Stimulated activated CD4-positive, alpha-beta T cell treated with anti-CD3 and anti-CD28 coated beads, Interleukin-15, amount 100 ng/mL, for 24 hours (primary cell): ENCODE measurements at regions not wholly inside any gene's neighbourhood (a gene's known extent, or its start where the extent isn't known, plus 50 kb on each side); places are given as distances from the start of the nearest gene placed in this dataset.
"Not testable (repeated sequence)": the region's sequence is repeated elsewhere in the genome, so short reads cannot be mapped to it uniquely, and the experiment has no call there.

ENCODE experiments used
- DNase-seq: peaks from one replicate; pipeline ENCODE4 v3.0.0-alpha.2; 2020

DNA sequence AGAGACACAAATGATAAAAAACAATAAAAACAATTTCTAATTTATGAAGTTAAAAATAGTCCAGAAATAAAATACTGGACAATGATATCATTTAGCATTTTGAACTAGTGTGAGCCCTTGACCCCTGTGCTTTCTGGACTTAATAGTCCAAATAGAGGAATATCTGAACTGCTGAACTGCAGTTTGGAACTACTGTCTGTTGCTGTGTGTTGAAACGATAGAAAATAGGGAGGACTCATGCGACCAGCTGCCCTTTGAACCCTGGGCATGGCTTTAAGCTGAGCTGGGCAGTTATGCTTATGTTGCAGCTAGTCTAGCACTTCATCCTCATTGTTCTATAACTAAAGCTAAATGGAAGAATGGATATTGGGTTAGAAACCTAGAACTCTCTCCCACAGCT is 99.5 kb downstream of the FMR1NB start:
- no peak for DNase-seq

DNA sequence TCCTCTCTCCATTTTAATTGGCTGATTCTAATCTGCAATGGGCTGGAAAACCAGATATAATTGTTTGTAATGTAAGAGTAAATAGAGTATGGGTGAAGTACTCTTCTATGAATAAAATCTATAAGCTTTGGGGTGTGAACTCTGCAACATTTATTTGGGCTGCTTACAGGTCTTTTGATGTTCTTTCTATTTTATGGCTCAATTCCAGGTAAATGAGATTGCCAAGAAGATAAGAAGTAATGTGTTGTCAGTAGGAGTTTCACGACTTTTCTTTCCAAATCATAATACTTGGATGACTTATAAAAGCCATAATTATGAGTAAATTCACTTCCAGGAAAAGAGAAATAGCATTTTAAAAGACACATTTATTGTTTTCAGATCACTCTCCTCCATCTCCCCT is 103.5 kb downstream of the FMR1NB start:
- no peak for DNase-seq

DNA sequence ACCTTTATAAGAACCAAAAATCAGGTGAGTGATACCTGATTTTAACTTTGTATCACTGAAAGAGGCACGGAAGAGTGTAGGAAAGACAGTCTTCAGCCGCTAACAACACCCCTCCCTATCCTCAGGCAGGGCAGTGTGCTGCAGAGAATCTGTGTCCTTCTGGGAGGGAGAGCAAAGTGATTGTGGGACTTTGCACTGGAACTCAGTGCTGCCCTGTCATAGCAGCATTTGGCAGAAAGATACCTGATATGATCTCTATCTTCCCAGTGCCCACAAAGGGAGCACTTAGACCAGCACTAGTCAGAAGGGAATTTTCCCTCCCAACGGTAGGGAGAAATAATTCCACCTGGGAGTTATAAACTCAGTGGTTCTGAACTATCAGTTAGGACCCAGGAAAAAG is 139.0 kb downstream of the FMR1NB start:
- DNase-seq, result no peak

DNA sequence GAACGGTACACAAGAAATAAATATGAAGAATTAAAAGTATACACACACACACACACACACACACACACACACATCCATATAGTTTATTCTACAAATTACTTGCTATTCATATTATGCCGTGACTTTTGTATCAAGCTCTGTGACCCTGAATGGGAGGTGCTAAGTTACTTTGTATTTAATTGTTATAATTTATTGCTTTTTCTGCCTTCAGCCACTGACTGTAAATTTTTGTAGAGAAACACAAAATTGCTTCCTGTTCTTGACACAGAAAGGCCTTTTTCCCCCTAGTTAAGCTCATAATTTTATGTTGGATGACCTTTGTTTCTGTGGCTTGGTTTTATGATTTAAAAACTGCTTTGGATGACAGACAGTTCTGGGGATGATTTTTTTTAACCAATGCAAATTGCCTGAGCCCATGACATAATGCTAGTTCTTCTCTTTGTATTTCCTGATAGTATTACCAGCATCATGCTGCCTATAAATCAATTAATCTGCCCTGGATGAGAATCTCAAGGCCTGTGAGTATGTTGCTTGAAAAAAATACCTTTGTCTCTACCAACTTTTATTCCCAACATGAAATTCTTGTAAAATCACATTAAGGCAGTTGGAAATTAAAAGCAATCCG is 140.0 kb downstream of the FMR1NB start:
- DNase-seq, result no peak

DNA sequence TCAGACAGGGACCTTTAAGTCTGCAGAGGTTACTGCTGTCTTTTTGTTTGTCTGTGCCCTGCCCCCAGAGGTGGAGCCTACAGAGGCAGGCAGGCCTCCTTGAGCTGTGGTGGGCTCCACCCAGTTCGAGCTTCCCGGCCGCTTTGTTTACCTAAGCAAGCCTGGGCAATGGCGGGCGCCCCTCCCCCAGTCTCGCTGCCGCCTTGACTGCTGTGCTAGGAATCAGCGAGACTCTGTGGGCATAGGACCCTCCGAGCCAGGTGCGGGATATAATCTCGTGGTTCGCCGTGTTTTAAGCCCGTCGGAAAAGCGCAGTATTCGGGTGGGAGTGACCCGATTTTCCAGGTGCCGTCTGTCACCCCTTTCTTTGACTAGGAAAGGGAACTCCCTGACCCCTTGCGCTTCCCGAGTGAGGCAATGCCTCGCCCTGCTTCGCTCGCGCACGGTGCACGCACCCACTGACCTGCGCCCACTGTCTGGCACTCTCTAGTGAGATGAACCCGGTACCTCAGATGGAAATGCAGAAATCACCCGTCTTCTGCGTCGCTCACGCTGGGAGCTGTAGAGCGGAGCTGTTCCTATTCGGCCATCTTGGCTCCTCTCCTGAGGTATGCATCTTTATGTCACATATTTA is 147.9 kb downstream of the FMR1NB start:
- not testable (repeated sequence) for DNase-seq

DNA sequence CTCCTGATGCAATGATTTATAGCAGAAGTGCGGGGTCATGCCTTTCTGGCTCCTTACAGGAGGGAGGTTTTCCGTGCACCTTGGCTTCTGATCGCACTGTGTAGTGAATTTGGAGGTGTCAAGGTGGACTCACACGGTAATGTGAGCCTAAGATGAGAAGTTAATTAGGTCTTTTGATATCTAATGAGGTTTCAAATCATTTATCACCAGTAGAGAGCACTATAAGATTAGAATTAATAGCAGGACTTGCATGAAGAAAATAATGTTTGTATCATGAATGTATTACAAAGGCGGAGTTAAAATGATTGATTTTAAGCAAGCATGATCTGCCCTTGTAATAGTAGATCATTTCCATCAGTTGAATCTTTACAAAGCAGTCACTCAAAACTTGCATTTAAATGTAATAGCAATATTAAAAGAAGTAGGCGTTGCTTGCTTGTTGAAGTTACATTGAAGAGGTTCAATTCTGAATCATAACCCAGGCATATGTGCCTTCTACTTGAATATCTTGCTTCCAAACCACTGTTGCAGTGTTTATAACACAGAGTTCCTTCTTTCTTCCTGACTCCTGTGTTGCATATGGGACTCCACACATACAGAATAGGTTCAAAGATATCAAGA is 152.1 kb downstream of the FMR1NB start:
- no peak for DNase-seq

DNA sequence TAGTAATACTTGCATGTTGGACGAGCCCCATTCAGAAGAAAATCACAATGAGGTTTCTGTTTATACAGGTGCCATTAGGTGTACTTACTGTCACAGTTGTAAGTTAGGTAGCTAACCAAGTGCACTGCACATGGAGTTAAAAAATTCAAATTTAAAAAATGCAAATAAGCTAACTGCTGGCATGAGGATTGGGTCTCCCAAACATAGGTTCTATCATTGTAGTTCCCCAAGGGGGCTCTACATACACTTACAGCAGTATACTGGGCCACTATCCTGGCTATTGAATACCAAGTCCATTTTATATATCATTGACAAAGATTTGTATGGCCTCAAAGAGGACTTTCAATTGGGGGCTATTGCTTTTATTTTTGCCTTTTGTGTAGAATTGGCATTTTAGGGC is 153.4 kb downstream of the FMR1NB start:
- no peak for DNase-seq

DNA sequence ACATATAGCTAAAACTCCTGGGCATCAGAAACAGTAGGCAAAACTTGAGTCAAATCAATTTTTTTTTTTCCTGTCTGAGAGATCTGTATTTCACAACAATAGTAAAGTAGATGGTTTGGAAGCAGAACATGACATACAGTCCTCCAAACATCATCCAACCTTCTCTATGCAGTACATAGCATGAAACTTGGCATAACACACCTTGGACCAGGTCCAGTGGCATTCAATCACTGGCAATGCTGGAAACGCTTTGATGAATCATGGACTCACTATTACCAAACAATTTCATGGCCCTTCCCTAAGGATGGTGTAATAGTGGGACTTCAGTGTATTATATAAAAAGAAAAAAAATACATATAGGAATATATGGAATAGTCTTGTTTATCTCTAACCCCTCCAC is 154.6 kb downstream of the FMR1NB start:
- no peak for DNase-seq

DNA sequence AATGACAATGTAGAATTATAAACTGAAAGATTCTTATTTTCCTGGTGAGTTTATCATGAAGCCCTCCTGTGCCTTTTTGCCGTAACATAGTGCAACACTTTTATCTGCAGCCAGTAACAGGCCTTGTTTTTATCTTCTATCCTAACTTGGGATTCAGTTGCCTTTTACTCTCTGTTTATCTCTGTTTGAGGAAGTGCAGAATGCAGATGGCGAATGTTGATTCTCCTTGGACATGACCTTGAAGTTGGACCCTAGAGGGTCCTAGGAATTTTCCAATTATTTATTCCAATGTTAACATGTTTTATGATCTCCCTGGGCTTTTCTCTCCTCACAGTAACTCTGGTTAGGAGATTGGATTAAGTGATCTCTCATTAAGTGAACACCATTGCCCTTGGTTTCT is 165.0 kb downstream of the FMR1NB start:
- no peak for DNase-seq

DNA sequence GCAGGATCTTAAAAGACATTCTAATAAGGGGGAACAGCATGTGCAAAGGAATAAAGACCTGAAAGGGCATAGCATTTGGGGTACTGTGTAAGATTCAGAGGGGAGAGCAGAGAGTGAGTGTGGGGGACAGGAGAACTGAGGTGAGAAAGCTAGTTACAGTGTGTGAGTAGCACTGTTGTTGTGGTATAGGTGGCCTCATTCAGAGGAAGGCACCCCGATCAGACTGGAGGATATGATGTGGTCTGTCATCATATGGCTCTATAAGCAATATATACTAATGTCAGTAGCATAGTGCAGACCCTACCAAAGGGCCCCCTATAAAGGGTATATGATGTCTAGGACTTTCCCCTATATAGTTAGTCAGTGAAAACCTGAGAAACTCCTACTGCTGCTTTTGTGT is 175.8 kb downstream of the FMR1NB start:
- DNase-seq, result no peak

DNA sequence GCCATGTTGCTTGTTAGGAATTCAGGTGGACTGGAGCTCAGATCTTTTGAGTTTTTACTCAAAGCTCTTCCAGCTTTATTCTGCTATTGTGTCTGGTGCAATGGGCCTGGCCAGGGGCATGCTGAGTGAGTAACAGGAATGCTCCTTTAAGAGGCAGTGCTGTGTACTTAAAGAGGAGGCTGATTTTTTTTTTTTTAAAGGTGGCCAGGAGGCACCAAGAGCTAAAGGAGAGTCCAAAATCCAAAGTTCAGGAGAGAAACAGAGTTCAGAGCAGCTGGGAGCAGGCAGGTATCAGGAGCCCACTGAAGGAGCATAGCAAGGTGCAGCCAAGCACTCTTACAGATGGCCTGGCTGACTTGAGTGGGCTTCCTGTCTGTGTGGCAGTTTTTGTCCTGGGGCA is 178.7 kb downstream of the FMR1NB start:
- DNase-seq, result no peak

DNA sequence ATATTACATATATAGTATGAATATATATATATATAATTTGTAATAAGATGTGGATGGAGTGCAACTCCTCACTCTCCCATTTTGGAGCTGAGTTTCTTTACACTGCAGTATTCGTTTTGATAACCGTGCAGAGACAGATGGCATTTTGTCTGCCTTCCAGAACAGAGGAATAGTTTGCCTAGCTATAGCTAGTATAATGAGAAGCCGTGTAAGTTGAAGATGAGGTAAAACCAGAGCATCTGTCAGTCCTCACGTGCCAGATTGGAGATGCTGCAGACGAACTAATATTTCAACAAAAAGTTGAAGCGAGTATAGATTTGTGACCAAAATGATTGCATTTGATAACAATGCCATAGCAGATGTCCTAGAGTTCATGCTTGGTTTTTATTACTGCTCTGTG is 180.6 kb downstream of the FMR1NB start:
- DNase-seq, result no peak

DNA sequence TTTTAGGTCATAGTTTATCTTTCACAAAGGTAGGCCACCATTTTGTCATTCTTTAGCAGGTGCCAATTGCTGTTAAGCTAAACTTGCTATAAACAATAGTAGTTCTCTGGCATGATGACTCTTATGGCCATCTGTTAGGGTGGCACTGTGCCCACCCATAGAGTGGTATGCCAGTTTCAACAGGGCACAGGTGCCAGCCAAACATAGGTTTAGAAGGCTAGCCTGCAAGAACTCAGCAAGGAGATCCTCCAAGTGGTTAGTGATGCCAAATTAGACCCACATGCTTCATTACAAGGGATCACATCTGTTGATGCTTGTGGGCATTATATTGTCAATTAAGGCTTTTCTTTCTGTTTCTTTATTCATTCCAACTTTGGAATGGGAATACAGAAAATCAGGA is 204.5 kb downstream of the FMR1NB start:
- DNase-seq, result no peak

DNA sequence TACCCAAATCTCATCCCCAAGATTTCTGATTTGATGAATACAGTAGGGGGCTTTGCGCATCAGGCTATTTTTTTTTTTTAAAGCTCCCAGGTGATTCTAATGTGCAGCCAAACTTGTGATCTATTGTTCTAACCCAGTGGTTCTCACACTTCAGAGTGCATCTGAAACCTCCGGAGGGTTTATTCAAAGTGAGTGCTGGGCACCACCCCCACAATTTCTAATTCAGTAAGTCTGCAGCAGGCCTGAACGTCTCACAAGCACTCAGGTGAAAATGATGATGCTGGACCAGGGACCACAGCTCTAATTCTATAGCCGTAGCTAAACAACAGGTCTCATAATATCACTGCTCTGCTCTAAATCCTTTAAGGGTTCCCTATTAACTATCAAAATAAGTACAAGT is 211.4 kb downstream of the FMR1NB start:
- DNase-seq, result no peak

DNA sequence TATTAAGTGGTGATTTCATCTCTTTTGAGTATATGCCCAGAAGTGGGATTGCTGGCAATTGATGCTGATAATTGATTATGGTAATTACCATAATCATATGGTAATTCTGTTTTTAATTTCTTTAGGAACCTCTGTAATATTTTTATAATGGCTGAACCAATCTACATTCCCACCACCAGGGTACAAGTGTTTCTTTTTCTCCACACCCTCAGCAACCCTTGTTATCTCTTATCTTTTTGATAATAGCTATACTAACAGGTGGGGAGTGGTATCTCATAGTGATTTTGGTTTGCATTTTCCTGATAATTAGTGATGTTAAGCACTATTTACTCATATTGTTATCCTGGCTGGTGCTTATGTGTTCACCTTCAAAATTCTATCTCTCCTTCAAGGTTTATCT is 212.6 kb downstream of the FMR1NB start:
- no peak for DNase-seq

DNA sequence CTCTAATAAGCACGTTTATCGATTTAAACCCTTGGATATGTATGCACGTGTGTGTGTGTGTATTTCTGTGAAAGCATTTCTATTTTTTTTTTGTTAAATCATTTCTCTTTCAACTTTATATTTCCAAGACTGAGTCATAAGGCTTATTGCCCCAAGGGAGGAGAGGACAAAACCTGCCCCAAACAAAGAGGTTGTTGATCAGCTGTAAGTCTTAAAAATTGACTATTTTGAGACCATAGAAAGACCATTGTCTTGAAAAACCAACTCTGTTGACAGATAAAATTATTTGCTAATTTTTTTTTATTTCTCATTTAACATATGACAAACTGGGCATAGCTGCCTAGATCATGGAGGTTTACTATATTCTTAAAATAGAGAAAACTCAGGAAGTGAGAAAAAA is 222.4 kb downstream of the FMR1NB start:
- DNase-seq, result no peak

DNA sequence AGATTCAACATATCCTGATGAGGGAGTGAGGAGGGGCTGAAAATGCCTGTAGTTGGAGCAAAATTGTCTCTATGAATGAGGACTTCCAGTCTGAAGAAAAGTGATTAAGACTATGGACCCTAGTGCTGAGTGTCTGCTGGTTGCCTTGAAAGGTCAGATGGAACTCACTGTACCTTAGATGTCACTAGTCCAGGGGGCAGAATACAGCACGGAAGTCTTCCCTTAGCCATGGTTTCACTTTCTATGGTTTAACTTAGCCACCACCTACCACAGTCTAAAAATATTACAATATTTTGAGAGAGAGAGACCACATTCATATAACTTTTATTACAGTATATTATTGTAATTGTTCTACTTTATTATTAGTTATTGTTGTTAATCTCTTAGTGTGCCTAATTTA is 223.1 kb downstream of the FMR1NB start:
- DNase-seq, result no peak

DNA sequence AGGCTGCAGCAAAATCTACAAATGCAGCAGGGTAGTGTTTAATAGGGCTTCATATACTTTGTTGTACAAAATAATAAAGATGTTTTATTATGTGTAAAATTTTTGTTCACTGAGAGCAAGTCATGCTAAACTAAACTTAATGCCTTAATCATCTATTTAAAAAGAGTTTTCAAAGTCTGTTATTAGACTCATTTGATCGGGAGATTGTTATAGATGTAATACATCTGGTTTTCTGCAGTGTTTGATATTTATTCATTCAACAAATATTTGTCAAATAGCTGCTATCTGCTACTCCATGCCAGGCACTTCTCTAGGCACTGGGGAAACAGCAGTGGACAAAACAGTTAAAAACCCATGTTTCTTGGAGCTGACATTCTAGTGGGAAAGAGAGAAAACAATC is 233.6 kb downstream of the FMR1NB start:
- DNase-seq, result no peak

DNA sequence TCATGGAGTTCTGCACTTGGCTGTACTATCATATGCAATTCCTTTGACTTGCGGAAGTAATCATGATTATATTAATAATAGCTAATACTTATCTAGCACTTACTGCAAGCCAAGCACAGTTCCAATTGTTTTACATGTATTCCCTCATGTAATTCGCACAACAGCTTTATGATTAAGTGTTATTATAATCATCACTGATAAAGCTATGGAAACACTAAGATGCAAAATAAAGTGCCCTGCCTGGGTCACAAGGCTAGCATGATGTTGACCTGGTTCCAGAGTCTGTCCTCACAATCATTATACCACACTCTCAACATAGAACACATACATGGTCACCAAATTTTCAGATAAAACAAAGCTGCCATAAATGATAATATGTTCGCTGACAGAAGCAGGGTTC is 234.6 kb downstream of the FMR1NB start:
- no peak for DNase-seq

DNA sequence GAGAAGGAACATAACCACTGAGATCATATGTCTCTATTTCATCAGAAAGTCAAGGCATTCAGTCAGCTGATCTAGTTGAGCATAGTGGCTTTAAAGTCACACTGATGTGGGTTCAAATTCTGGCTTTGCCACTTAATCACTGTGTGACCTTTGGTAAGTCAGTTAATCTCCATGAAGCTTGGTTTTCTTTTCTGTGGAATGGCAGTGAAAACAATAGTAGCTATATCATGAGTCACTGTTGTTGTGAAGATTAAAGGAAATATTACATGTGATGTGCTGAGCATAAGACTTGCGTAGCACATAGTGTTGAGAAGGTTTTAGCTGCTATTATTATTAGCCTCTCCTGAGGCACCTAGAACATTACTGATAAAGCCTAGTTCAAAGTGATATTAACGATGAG is 242.2 kb downstream of the FMR1NB start:
- DNase-seq, result no peak

DNA sequence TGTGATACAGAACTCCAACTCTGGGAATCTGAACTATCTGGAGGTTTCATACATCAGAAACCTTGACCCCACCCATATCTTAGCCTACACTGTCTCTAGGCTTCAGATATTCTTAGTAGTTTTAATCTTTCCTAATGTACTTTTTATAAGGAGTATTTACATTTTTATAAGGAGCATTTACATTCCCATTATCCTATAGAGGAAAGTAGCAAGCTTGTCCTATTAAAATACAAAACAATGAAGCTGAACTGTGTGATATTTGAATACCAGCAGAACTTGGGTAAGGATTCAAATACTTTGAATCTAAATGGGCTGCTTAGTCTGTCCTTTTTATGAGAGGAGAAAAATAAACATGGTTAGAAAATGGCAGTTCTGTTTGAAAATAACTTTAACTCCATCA is 247.4 kb downstream of the FMR1NB start:
- DNase-seq, result no peak

DNA sequence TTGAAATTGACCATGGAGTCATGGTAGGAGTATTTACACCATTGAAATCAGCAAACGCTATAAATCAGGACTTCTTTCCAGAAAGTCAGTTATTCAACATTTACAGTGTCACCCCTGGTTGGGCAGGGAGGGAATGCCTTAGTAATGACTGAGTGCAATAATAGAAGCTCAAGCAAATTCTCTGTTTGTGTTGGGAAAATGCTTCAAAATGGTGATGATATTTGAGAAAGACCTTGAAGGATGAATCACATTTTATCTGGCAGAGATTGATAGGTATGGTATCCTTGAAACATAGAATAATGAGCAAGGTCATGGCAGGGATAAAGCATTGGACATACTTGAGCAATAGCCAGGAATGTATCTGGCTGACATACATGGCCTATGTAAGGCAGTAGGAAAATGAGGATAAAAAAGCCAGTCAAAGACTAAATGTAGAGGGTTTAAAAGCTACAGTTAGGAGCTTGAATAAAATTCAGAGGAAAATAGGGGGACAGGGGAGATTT is 248.7 kb downstream of the FMR1NB start:
- DNase-seq, result no peak

DNA sequence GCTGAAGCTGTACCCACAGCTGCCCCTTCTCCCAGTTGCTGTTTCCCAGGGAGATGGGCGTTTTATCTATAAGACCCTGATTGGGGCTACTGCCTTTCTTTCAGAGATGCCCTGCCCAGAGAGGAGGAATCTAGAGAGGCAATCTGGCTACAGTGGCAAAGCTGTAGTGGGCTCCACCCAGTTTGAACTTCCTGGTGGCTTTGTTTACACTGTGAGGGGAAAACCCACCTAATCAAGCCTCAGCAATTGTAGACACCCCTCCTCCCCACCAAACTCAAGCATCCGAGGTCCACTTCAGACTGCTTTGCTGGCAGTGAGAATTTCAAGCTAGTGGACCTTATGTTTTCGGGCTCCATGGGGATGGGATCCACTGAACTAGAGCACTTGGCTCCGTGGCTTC is 240.4 kb upstream of the AFF2 start:
- DNase-seq, result no peak

DNA sequence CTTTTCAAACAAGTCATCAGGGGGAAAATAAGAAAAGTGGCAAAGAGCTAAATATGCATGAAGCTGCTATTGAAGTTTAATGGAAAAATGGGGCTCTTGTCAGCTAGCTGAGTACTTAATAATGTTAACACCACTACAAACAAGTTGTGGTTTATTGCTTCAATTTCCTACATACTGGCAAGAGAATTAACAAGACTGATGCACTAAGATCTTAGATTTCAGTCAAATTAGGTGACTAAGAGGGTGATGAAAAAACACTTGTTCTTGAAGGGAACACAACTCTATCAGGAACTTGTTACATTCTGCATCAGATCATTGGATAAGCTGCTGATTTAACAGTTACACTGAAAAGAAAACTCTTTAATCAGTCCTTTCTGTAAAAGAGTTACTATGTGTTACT is 234.6 kb upstream of the AFF2 start:
- no peak for DNase-seq

DNA sequence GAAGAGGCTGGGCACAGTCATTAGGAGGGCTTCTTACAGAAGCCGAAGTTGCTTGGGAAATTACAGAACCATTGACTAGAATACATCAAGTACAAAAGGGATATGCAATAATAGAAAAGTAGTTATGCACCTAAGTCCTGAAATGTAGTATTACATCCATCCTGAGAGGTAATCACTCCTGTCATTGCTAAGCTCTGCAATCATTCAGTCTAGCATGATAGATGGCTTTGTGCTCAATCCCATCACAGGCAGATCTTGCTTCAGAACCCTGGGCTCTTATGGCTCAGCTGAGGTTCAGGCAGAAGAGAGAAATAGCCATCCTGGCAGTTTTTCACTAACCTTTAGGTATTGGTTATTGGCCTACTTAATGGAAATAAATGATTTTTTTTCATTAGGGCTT is 231.7 kb upstream of the AFF2 start:
- DNase-seq, result no peak
